Suprapubic skin (tissue), 4 donors: ENCODE measurements at regions not wholly inside any gene's neighbourhood (a gene's known extent, or its start where the extent isn't known, plus 50 kb on each side); places are given as distances from the start of the nearest gene placed in this dataset.

Experiments used
- CTCF ChIP-seq, 2 donors: fragments of 200-600 bp in 1 of 2; fragments of 450-650 bp in 1 of 2; sonication (generic) in 1 of 2; IDR thresholded peaks; one replicate each; pipeline ENCODE4 v1.5.1; 2016 to 2019; ENCODE audit warnings: antibody characterized with exemption in 2 of 2, mild to moderate bottlenecking in 1 of 2, moderate library complexity in 1 of 2
- EP300 ChIP-seq: sonication (generic); formaldehyde crosslinking; IDR thresholded peaks from one replicate; pipeline ENCODE4 v1.6.1; 2017; ENCODE audit warnings: antibody characterized with exemption
- POLR2A ChIP-seq, 2 donors: fragments of 450-650 bp; IDR thresholded peaks; one replicate each; pipeline ENCODE4 v1.6.1; 2017; ENCODE audit warnings: antibody characterized with exemption in 2 of 2, mild to moderate bottlenecking in 2 of 2, moderate library complexity in 2 of 2
- POLR2AphosphoS5 ChIP-seq, 3 donors: sonication (generic); formaldehyde crosslinking; IDR thresholded peaks; one replicate each; pipeline ENCODE4 v1.6.1; 2017; ENCODE audit warnings: antibody characterized with exemption in 3 of 3

GRCh38 chr17:53932386-53932785 is 109.7 kb downstream of the KIF2B start:
- TF ChIP-seq POLR2A (IDR thresholded peaks at IDR 0.05) (no peak), CTCF (IDR thresholded peaks at IDR 0.05) (no peak), POLR2AphosphoS5 (IDR thresholded peaks at IDR 0.05) (no peak), EP300 (no peak)
